CD4-positive, alpha-beta T cell treated with Interleukin-2 at 100 ng/mL for 4 hours (primary cell): ENCODE measurements at regions not wholly inside any gene's neighbourhood (a gene's known extent, or its start where the extent isn't known, plus 50 kb on each side); places are given as distances from the start of the nearest gene placed in this dataset.
"Not testable (repeated sequence)": the region's sequence is repeated elsewhere in the genome, so short reads cannot be mapped to it uniquely, and the experiment has no call there.

Source experiments
- DNase-seq: peaks from one replicate; pipeline ENCODE4 v3.0.0-alpha.2; 2020; ENCODE audit warnings: low spot score

DNA sequence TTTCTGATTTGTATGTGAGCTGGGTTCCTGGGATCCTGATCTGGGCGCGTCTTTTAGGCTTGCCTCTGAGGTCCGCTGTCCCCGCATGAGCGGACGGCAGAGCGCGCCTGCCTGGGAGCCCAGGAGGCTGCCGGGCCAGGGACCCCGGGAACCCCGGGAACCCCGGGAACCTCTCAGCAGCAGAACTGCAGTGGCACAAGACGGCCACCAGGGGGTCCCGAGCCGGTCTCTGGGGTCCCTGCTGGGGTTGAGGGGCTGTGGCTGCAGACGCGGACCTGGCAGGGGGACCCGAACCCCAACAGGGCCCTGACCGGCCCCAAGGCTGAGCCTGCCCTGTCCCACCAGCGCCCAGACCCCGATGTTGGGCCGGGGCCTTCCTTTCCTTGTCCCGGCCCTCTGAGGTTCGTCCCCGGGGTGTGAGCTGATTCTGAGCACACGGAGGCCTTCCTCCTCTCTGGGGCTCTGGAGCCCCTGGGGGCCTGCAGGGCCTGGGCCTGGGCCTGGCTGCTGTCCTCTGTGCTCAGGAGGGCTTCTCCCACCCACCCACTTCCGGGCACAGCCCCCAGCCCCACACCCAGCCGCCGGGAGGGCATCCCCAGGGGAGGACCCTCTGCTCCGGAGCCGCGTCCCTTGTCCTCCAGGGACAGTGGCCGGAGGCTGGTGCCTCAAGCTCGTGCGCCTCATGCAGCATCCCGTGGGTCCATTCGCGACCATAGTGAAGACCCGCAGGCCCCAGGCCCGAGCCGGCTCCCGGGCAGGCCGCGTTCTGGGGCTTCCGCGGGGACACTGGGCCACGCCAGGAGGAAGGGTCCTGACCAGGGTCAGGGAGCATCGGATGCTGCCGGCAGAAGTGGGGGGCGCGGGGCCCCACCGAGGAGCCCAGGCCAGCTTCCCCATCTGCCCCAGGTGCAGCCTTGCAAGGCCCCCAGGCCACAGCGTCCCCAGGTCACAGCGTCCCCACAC, 152.9 kb downstream of the TMEM121 start:
- not testable (repeated sequence) for DNase-seq

DNA sequence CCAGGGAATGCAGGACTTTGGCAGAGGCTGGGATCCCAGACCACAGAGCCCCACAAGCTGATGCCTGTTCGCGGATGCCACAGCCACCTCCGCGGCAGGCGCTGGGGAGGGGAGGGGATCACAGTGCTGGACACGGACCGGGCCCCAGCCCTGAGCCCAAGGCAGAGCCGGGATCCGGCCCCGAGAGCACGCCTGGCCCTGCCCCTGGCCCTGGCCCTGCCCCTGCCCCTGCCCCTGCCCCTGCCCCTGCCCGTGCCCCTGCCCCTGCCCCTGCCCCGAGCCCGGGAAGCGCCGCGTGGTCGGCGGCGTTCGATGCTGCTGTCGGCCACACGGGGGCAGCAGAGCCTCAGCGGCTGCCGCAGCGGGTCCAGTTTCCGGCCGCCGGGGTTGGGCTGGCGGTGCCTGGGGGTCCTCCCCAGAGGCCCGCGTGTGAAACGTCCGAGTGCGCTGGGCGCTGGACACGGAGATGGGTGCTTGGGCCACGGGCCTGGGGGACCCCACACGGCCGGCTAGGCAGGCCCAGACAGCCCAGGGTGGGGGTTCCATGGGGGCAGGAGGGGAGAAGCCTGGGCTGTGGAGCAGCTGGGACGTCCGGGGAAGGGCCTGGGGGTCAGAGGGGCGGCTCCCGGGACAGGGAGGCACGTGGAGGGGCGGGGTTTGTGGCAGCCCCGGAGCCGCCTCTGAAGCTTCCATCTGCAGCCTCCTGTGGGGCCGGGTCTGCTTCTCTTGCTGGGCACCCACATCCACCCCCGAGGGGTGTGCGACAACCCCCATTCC, 153.8 kb downstream of the TMEM121 start:
- DNase-seq = not testable (repeated sequence)

DNA sequence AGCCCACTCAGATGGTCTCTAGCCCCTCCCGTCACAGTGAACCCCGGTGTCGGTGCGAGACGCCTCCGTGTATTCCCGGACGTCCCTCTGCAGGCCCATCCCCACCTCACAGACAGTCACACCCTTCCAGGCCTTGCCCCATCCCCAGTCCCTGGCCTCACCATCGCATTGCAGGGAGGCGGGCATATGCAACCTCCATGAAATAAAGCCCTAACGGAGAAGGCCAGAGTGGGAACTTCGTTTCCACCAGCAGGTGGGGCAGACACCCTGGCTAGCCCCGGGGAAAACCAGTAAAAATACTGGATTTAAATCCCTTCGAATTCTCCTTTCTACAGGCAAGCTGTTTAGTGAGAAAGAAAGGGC, 154.3 kb downstream of the TMEM121 start:
- not testable (repeated sequence) for DNase-seq

DNA sequence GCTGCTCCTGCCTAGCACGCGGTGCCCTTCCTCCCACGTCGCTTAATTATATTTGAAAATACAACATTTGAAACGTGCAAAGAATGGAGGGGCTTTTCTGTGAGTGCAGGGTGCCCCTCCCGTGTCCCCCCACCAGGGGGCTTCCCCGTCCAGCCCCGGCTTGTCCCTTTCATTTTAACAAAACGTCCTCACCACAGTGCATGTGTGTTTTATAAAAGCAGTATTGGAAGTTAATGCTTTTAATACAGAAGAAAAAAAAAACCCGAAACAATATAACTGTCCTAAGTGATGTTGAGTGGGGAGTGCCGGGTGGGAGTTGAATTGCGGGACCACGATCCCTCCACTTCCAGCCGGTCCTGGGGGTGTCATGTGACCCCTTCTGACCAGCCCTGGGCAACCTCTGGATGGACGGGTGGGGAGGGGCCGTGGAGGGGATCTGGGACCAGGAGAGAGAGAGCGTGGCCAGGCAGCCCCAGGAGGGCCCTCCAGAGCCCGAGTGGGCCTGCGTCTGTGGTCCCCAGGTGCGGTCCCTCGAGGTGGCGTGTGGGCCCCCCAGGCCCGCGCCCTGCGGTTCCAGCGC, 155.3 kb downstream of the TMEM121 start:
- DNase-seq = not testable (repeated sequence)

DNA sequence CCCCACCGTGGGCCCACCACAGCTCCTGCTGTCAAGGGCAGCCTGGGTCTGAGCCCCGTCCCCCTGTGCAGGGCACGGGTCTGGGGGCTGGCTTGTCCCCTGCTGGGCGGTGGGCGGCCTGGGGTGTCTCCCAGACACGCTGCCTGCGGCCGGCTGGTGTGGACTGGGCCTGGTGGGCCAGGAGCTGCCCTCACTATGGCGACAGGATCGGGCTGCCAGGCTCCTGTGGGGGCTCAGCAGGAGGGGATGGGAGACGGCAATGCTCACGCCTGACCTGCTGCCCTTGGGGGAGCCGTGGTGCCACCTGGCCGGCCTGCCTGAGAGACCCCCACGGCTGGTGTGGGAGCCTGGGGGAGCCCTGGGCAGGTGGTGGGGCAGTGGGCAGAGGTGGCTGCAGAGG, 156.1 kb downstream of the TMEM121 start:
- not testable (repeated sequence) for DNase-seq

DNA sequence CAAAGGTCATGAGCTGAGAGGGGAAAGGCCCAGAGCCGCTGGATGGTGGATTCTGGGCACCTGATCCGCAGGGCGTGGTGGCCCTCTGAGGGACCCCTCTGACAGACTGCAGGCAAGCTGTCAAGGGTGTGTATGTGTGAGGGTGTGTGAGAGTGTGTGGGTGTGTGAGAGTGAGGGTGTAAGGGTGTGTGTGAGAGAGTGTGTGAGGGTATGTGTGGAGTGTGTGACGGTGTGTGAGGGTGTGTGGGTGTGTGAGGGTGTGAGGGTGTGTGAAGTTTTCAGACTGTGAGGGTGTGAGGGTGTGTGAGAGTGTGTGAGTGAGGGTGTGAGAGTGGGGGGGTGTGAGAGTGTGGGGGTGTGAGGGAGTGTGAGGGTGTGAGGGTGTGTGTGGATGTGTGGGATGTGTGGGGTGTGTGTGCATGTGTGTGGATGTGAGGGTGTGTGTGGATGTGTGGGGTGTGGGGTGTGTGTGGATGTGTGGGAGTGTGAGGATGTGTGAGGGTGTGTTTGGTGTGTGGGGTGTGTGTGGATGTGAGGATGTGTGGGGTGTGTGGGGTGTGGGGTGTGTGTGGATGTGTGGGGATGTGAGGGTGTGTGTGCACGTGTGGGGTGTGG, 156.7 kb downstream of the TMEM121 start:
- no peak for DNase-seq

DNA sequence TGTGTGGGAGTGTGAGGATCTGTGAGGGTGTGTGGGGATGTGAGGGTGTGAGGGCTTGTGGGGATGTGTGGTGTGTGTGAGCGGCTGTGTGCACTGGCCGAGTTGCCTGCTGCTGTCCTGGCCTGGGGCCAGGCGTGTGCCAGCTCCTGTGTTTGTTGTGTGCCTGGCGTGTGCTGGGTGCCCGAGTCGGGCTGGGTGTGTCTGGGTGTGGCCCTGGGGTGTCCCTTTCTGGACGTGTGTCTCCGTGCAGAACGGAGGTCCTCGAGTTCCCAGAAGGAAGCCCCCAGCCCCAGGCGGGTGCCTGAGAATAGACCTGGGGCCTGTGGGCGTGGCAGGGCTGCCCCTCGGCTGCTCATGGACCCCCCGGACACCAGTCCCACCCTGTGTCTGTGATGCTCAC, 157.7 kb downstream of the TMEM121 start:
- DNase-seq = not testable (repeated sequence)

DNA sequence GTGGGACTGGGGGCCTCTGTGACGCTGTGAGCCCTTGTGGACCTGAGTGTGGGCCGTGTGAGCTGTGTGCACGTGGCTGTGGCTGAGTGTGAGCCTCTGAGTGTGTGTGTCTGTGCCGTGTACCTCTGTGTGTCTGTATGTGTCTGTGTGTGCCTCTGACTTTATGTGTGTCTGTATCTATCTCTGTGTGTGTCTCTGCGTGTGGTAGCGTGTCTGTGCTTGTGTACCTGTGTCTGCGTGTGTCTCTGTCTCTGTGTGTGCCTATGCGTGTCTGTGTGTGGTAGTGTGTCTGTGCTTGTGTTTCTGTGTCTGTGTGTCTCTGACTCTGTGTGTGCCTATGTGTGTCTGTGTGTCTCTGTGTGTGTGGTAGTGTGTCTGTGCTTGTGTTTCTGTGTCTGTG, 158.2 kb downstream of the TMEM121 start:
- not testable (repeated sequence) for DNase-seq

DNA sequence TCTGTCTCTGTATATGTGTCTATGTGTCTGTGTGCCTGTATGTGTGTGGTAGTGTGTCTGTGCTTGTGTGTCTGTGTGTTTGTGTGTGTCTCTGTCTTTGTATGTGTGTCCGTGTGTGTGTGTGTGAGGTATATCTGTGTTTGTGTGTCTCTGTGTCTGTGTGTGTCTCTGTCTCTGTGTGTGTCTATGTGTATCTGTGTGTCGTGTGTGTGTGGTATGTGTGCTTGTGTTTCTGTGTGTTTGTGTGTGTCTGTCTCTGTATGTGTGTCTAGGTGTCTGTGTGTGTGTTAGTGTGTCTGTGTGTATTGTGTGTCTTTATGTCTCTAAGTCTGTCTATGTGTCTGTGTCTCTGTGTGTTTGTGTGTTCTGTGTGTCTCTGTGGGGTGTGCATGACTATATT, 158.6 kb downstream of the TMEM121 start:
- no peak for DNase-seq

DNA sequence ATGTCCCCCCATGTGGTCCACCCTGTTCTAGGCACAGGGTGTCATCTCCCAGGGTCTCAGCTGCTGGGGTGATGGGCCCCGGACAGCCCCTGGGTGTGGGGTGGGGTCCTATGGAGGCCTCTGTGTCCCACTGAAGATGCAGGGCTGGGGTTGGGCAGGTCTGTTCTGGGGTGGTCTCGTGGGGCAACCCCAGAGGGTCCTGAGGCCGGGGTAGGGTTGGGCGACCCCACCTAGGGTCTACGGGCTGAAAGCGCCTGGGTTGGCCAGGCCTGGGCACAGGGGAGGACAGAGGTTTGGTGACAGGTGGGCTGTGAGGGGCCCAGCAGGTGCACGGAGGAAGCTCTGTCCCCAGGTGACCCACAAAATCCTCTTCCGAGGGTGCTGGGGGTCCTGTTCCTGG, 159.2 kb downstream of the TMEM121 start:
- not testable (repeated sequence) for DNase-seq

DNA sequence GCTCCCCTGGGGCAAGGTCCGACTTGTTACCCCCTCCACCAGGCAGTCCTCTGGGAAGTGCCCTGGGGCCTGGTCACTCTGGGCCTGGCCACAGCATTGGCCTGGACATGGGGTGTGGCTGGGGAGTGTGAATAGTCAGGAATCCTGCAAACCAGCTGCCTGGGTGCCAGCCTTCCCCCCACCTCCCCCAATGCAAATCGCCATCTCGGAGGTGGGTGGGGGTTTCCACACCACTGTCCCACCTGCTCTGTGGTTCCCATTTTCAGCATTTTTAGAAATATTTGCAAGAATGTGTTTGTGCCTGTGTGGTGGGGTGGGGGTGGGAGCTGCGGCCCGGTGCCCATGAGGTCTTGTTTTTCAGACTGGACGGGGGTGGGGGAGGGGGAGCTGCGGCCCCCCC, 159.7 kb downstream of the TMEM121 start:
- DNase-seq = not testable (repeated sequence)

DNA sequence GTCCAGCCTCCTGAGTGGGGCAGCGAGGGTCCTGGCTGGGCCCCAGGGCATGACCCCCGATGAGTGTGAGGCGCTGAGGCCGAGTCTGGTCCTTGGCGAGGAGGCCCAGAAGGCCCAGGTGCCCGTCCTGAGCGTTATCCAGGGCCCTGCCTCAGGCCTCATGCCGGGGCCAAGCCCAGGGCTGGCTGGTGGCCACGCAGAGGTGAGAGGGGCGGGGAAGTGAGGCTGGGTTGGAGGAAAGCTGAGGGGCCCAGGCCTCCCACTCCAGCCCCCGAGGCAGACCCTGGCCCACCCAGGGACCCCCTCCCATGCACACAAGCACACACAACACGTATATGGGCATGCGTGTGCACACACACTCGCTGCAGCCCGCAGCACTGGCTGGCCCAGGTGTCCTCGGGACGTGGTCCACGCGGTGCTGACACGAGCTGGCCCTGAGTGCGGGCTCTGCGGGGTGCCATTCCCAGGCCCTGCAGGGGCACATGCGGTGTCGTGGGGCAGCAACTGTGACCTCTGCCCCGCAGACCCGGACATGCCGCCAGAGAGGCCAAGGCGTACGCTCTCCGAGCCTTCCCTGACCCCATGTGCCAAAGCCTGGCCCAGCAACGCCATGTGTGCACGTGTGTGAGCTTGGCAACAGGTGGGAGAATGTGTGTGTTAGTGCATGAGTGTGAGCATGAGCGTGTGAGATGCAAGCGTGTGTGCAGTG, 160.2 kb downstream of the TMEM121 start:
- not testable (repeated sequence) for DNase-seq

DNA sequence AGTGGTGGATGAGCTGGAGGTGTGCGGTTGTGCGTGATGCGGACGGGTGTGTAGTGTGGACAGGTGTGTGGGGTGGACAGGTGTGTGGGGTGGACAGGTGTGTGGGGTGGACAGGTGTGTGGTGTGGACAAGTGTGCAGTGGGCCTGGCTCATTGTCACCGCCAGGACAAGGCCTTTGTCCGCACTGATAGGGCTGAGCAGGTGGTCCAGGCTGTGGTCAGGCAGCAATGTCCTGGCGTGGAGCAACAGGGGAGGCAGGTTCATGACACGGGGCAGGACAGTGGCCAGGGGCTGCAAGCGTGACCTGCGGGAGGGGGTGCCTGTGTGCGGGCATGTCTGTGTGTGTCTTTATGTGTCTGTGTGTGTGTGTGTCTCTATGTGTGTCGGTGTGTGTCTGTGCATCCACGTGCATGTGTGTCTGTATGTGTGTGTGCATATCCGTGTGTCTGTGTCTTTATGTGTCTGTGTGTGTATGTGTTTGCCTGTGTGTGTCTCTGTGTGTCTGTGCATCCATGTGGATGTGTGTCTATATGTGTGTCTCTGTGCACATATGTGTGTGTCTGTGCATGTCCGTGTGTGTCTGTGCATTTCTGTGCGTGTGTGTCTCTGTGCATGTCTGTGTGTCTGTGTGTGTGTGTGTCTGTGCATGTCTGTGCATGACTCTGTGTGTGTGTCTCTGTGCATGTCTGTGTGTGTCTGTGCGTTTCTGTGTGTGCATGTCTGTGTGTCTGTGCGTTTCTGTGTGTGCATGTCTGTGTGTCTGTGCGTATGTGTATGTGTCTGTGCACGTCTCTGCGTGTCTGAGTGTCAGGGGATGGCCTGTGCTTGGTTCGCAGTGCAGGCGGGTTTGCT, 161.0 kb downstream of the TMEM121 start:
- DNase-seq = not testable (repeated sequence)

DNA sequence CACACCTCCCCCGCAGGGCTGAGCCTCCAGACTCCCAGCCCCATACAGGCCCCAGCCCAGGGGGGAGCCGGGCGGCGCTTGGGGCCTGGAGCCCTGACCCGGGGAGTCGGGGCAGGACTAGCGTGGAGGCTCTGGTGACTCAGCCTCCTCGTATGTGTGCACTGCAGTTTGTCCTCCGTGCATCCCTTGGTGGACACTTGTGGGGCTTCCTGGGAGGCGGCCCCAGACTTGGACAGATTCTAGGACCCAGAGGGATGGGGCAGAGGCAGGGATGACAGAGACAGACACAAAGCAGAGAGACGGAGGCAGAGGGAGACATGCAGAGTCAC, 161.6 kb downstream of the TMEM121 start:
- DNase-seq = not testable (repeated sequence)

DNA sequence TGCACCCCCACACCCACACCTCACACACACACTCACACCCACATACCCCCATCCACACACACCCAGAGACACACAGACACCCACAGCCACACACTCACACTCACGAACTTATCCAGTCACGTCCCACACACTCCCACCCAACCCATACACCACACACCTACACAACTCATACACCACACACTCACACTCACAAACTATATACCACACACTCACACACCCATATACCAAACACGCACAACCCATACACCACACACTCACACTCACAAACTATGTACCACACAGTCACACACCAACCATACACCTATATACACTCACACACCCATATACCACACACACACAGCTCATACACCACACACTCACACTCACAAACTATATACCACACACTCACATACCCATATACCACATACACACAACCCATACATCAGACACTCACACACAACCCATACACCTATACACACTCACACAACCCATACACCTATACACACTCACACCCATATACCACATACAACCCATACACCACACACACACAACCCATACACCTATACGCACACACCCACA, 162.4 kb downstream of the TMEM121 start:
- not testable (repeated sequence) for DNase-seq

DNA sequence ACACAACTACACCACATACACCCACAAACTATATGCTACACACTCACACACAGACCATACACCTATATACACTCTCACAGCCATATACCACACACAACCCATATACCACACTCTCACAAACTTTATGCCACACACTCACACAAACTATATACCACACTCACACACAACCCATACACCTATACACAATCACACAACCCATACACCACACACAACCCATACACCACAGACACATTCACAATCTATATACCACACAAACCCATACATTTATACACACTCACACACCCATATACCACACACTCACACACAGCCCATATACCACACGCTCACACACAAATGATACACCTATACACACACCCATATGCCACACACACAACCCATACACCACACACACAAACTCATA, 163.3 kb downstream of the TMEM121 start:
- no peak for DNase-seq

DNA sequence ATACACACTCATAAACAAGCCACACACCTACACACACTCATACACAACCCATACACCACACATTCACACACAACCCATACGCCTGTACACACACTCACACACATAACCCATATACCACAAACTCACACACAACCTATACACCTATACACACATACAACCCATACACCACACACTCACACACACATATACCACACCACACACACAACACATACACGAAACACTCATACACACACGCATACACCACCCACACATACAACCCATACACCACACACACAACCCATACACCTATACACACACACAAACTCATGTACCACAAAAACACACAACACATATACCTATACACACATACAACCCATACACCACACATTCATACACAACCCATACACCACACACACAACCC, 164.3 kb downstream of the TMEM121 start:
- DNase-seq = no peak

DNA sequence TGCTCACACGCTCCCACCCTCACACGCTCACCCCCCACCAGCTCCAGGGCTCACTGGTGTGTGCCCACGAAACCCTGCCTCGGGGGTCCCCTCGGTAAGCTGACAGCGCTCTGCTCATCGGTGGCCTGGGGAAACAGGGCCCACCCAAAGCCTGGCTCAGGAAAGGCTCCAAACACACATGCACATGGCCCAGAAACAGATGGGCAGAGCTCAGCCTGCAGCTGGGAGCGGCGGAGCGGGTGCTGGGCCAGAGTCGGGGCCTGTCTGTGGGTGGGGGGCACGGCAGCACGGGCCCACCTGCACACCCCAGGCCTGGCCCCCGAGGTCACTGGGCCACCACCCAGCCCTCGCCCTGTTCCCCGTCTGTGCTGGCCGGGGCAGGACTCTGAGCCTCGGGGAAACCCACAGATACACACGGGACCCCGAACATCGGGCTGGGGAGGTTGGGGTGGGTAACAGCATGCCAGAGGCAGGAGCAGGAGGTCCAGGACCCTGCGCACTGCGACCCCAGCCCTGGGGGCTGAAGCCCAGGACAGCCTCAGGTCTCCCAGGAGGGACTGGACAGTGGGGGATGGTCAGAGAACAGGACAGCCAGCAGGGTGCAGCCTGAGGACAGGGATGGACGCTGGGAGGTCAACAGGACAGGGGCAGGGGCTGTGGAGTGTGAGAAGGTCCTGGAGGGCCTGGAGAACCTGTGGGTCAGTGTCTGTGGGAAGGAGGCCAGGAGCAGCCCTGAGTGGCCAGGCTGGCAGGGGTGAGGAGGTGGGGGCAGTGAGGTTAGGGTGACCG, 165.1 kb downstream of the TMEM121 start:
- DNase-seq = not testable (repeated sequence)

DNA sequence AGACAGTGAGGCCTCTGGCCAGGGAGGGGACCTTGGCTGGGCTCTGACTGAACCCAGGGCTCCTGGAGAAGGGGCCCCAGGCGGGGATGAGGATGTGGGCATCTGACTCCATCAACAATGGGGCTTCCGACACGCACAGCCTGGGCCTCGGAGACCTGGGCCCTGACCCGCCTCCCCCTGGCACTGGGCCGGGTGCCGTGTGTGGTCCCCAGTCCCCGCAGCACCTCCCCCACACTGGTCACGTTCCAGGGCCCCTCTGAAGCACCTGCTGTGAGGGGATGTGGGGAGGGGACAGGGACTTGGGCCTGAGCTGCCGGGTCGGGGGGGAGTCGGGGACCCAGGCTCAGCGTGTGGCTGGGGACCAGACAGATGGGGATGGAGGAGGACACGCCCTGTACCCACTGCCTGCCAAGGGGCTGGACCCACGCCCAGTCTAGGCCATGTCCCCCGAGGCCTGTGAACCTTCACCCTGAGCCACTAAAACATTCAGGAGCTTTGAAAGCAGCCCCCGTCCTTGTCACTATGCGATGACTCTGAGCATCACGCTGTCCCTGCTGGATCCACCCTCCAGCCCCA, 165.8 kb downstream of the TMEM121 start:
- not testable (repeated sequence) for DNase-seq
